Midbrain (tissue), 1 donor: ENCODE measurements at regions not wholly inside any gene's neighbourhood (a gene's known extent, or its start where the extent isn't known, plus 50 kb on each side); places are given as distances from the start of the nearest gene placed in this dataset.

Experiments
- DNase-seq: peaks from one replicate; lab custom pipeline; 2025; lab: John Stamatoyannopoulos, UW

DNA sequence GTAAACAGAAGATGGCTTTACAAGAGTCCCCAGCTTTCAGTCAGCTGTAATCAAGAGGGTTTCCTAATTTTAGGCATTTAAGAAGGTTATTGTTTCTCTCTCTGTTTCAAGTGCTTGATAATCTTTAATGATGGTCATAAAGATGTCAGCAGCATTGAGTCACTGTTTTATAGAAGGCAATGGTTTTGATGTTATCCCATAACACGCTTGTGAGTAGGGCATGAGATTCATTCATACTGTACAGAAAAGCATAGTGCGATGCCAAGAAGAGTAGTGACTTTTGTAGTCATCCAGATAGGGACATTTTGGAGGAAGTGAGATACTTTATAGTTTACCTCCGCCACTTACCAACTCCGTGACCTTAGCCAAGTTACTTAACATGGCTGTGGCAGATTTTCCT, 364.2 kb upstream of the SLC10A2 start:
- DNase-seq = no peak

GRCh38 chr13:103410002-103410401, 343.8 kb upstream of the SLC10A2 start:
- no peak for DNase-seq

- DNase-seq = no peak
These were observed 340.8 kb upstream of the SLC10A2 start for GRCh38 chr13:103406967-103407366.

GRCh38 chr13:103405297-103405696, 339.1 kb upstream of the SLC10A2 start:
- no peak for DNase-seq

GRCh38 chr13:103403814-103404213, 337.6 kb upstream of the SLC10A2 start:
- DNase-seq = no peak

DNA sequence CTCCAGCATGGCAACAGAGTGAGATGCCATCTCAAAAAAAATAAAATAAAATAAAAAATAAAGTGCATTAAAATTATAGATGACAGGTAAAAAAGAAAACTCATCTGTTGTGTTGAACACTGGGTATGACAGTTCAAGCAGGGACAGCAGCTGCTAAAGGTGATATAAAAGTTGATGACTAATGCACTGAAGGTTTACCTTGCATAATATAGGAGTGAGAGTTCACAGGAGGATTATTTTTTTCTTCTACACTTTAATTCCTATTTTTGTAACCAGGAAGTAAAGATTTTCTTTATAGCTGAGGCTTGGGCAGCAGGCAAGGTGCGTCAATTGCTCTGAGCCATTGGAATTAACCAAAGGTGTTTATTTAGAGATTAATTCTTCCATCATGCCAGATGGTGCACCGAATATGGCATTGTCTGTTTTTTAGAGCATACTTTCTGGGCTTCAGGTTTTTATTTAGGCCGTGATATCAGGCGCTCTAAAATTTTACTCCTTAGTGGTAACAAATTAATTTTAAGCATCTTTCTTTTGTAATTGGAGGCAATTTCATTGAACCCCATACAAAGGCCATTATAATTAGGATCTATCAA, 337.0 kb upstream of the SLC10A2 start:
- DNase-seq = no peak

GRCh38 chr13:103395139-103395538, 328.9 kb upstream of the SLC10A2 start:
- no peak for DNase-seq

DNA sequence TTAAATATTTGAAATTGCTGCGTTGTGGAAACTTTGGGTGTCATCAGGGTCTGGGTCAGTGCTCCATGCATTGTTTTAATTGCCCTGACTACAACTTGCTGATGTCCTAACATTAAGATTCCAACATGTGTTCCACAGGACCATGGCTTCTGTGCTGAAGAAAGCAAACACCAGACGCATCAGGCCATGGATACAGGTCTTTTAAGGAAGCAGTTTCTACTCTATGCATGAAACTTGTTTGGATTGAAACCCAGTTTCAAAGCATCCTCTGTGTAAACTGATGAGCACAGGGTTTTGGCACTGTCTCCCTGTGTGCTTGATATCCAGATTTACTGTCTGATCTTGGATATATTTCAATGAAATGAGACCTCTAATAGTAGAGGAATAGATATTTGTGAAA, 328.4 kb upstream of the SLC10A2 start:
- no peak for DNase-seq

- no peak for DNase-seq
These were observed 325.7 kb upstream of the SLC10A2 start for GRCh38 chr13:103391936-103392335.

GRCh38 chr13:103388839-103389238, 322.6 kb upstream of the SLC10A2 start:
- no peak for DNase-seq

DNA sequence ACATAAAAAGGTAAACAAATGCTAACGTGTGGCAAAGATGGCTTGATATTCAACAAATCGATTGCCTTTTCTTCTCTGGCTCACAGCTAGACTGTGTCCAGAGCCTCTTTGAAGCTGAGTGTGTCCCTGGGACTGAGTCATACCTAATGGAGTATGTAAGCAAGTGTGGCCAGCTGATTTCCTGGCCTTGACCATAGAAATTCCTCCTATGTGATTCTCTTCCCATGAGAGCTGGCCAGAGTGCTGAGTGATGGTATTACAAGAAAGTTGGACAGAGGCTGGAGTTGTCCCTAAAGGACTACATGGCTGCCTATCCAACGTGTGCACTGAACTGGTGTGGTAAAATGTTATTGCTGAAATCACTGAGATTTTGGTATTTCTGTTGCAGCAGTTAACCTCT, 320.1 kb upstream of the SLC10A2 start:
- no peak for DNase-seq

DNA sequence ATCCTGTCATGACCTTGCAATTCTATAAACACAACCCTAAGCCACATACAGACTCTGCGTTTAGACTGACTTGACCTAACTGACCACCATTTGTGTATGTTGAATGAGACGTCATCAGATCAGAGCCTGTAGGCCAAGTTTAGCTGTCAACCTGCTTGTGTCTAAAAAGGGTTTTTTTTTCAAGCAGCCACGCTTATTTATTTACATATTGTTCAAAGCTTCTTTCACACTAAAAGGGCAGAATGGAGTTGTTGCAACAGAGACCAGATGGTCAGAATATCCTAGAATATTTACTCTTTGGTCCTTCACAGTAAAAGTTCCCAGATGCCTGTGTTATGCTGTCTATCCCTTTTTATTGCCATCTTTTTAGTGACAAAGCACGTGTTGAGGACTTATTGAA, 307.7 kb upstream of the SLC10A2 start:
- DNase-seq = no peak

GRCh38 chr13:103371271-103371670, 305.1 kb upstream of the SLC10A2 start:
- no peak for DNase-seq

DNA sequence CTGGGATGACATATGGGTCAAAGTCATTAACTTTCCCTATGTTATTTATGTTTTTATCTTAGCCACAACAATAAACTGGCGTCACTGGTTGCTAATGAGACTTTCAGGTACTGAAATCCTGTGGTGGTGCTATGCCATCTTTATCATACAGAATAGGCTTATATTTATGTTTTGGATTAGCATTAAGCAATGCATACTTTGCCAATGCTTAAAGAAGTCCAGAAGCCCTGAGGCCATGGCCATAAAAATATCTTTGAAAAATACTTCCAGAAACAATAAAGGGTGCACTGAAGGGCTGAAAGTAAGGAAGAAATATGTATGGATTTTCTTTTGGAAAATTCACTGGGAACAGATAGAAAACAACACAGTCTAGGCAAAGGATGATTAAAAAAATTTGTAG, 304.6 kb upstream of the SLC10A2 start:
- DNase-seq = no peak

DNA sequence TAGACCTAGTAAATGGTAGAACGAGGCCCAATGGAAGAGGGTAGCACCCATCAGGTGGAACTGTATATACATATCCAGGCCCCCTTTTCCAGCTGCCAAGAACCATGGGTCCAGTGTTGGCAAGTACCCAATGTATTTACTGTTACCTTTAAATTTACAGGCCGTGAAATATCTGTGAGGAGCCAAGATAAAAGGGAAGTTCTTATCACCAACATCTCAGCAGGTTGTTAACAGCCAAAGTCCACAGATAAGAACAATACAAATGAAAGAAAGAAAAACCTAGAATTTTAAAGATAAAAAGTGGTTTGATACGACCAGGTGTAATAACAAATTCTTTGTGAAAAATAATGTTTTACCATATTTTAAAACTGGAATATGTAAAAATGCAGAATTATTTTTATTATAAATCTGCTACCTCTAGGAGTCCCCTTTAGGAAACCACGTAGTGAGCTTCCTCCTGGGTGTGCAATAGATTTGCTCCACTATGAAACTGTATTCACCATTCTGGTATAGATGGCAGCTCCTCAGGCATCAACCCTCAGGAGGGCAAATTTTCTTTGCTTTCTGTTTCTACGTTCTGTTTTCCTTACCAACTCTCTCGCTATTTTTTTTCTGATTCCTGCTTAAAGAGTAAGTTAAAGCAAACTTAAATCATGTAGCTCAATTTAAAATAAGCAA, 292.2 kb upstream of the SLC10A2 start:
- DNase-seq = no peak

DNA sequence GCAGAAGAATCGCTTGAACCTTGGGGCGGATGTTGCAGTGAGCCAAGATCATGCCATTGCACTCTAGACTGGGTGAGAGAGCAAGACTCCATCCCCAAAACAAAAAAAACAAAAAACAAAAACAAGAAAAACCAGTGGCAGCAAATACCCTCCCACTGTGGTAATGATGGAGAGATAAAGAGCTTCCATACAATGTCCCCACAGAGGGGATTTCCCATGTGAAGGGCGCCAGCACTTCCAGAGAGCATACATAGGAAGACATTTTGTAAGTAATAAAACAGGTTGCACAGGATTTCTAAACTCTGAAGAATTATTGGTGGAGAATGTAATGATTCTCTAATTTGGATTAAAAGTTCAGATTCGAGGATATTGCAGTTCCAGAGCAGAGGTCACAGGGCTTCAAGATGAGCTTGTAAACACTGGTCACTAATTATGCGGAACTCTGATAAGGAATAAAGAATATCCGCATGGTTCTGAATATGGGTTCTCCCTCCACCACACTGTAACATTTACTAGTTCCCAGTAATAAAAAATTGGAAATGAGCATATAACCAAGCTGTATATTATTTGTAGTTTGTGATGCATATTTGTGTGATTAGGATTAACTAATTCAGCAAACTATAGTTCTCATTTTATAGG, 290.1 kb upstream of the SLC10A2 start:
- DNase-seq = no peak

DNA sequence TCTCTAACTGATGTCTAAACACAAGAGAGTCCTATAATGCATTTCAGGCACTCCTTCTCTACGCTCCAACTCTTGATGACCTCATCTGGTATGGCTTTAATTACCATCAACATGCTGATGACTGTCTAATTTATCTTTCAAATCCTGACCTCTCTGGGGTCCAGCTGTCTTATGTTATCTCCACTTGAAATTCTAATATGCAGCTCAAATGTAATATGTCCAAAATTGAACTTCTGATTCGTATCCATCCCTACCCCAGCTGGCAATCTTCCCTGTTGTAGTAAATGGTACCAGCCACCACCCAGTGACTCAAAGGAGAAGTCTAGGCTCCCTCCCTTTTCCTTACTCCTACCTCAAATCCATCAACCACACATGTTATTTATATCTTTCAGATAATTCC, 288.0 kb upstream of the SLC10A2 start:
- no peak for DNase-seq

- DNase-seq = no peak
These were observed 285.0 kb upstream of the SLC10A2 start for GRCh38 chr13:103351035-103351828.

- no peak for DNase-seq
These were observed 283.9 kb upstream of the SLC10A2 start for GRCh38 chr13:103350147-103350546.

- DNase-seq = no peak
These were observed 283.2 kb upstream of the SLC10A2 start for GRCh38 chr13:103349211-103349980.

DNA sequence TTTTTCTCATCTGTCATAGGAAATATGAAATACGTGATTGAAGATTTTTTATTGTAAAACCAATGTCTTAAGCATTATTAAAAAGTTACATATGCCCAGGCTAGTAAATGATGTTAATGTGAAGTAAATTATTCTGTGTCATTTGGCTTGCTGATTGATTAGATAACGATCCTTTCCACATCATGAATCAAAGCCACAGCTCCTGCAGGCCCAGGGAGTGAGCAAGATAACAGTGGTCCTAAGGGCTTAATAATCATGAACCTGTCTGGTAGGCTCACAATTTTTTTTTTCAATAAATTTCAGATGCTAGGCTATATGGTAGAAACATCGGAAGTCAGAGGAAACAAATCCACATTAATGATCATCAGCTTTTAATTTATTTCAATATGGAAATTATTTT, 269.0 kb upstream of the SLC10A2 start:
- no peak for DNase-seq

GRCh38 chr13:103331924-103332323, 265.7 kb upstream of the SLC10A2 start:
- DNase-seq = no peak
